ENCODE measurements at regions not wholly inside any gene's neighbourhood (a gene's known extent, or its start where the extent isn't known, plus 50 kb on each side); places are given as distances from the start of the nearest gene placed in this dataset.

- TF ChIP-seq RAD21 (conservative IDR thresholded peaks at IDR 0.05) (no peak), CTCF (IDR thresholded peaks at IDR 0.05; ENCODE audit: poor library complexity, severe bottlenecking) (no peak), EP300 (conservative IDR thresholded peaks at IDR 0.05; ENCODE audit: poor library complexity, severe bottlenecking) (no peak)
Observed at GRCh38 chr5:164256351-164256750, 750.9 kb downstream of the MAT2B start.
